OCI-LY1 (cell line): ENCODE measurements at regions not wholly inside any gene's neighbourhood (a gene's known extent, or its start where the extent isn't known, plus 50 kb on each side); places are given as distances from the start of the nearest gene placed in this dataset.

Experiments used
- H2AFZ ChIP-seq: fragments of 200-600 bp; sonication (generic), shearing (Covaris generic); 2 replicates; pipeline ENCODE4 v1.6.0; 2014; ENCODE audit warnings: antibody characterized with exemption, mild to moderate bottlenecking, low read length
- H3F3A ChIP-seq: fragments of 200-600 bp; sonication (generic), shearing (Covaris generic); 2 replicates; pipeline ENCODE4 v1.6.0; 2014; ENCODE audit warnings: mild to moderate bottlenecking, antibody characterized with exemption, low read length, moderate library complexity; ENCODE audit not compliant: insufficient read depth
- H3K27ac ChIP-seq: fragments of 200-600 bp; sonication (generic); 2 replicates; pipeline ENCODE4 v1.5.1; 2014; ENCODE audit warnings: low read length, mixed run types, mild to moderate bottlenecking, low read depth; ENCODE audit not compliant: poor library complexity, severe bottlenecking
- H3K27me3 ChIP-seq: fragments of 200-600 bp; sonication (generic); 2 replicates; pipeline ENCODE4 v1.6.0; 2014; ENCODE audit warnings: antibody characterized with exemption, mild to moderate bottlenecking, low read length, moderate library complexity; ENCODE audit not compliant: insufficient read depth
- H3K36me3 ChIP-seq: fragments of 200-600 bp; sonication (generic); 2 replicates; pipeline ENCODE4 v1.6.1; 2014; ENCODE audit warnings: mild to moderate bottlenecking, antibody characterized with exemption, low read length, moderate library complexity, mixed read lengths; ENCODE audit not compliant: insufficient read depth
- H3K4me1 ChIP-seq: fragments of 200-600 bp; sonication (generic); 2 replicates; pipeline ENCODE4 v1.5.1; 2014; ENCODE audit warnings: mild to moderate bottlenecking, low read length, moderate library complexity; ENCODE audit not compliant: insufficient read depth, severe bottlenecking
- H3K4me2 ChIP-seq: fragments of 200-600 bp; sonication (generic), shearing (Covaris generic); 2 replicates; pipeline ENCODE4 v1.6.1; 2014; ENCODE audit warnings: low read length
- H3K4me3 ChIP-seq: fragments of 200-600 bp; sonication (generic); 2 replicates; pipeline ENCODE4 v1.5.1; 2014; ENCODE audit warnings: low read length, low read depth, mild to moderate bottlenecking, mixed read lengths; ENCODE audit not compliant: poor library complexity, severe bottlenecking
- H3K79me2 ChIP-seq: fragments of 200-600 bp; shearing (Covaris generic); 2 replicates; pipeline ENCODE4 v1.6.1; 2016; ENCODE audit warnings: mixed run types, low read length, mixed read lengths; ENCODE audit not compliant: insufficient read depth
- H3K9ac ChIP-seq: fragments of 200-600 bp; sonication (generic), shearing (Covaris generic); 2 replicates; pipeline ENCODE4 v1.6.1; 2014; ENCODE audit warnings: mild to moderate bottlenecking, low read length, mixed read lengths
- H3K9me2 ChIP-seq: fragments of 200-600 bp; sonication (generic), shearing (Covaris generic); 2 replicates; pipeline ENCODE4 v1.6.1; 2014; ENCODE audit warnings: low read depth, mild to moderate bottlenecking, low read length, mixed read lengths
- H3K9me3 ChIP-seq: fragments of 200-600 bp; shearing (Covaris generic); 2 replicates; pipeline ENCODE4 v1.6.1; 2014; ENCODE audit warnings: low read length, mixed read lengths
- H4K20me1 ChIP-seq: fragments of 200-600 bp; sonication (generic), shearing (Covaris generic); 2 replicates; pipeline ENCODE4 v1.6.0; 2016; ENCODE audit warnings: mild to moderate bottlenecking, low read length; ENCODE audit not compliant: insufficient read depth
- EZH2 ChIP-seq: fragments of 200-600 bp; sonication (generic), shearing (Covaris generic); IDR thresholded peaks from 2 replicates; pipeline ENCODE4 v1.8.0; 2017; ENCODE audit warnings: borderline replicate concordance, mixed run types, mild to moderate bottlenecking, antibody characterized with exemption, low read length, moderate library complexity, mixed read lengths
- TF ChIP-seq, protein P1 (sequence below): fragments of 200-600 bp; sonication (generic), shearing (Covaris generic); IDR thresholded peaks from 2 replicates; pipeline ENCODE4 v1.5.1; 2017; ENCODE audit warnings: mild to moderate bottlenecking, antibody characterized with exemption, low read length, moderate library complexity, mixed read lengths

DNA sequence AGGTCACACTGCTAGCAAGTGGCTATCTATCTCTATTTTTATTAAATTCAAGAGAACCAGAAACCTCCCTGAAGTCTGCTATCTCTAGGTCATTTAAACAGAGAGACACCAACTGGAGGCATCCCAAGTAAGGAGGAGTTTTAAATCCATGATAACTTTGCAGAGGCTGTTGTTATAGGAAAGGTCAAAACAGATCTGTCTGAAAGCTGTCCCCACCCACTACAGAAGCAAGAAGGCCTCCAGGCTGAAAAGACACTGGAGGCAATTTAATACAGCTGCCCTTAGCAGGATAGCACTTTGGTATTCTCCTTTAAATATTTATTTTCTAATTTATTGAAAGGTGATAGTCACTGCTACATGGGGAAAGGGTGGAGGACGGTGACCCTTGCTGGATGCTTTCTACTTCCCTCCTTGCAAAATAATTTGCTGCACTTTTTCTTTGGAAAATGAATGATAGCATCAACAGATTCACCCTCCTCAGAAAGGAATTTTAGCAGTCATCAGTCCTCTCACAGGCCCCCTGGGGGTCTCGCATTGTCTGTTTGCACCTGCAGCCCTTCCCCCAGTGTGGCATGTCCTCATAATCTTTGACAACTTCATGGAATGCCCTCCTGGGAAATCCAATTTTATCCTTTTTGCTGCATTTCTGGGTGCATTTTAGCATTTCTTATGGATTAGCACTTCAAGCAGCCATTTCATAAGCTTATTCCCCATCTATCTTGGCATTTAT is 429.5 kb upstream of the TNP1 start:
- no peak overlapping the region for H3K4me3 ChIP-seq
- no peaks in the 10 kb centered on the region for H3K79me2 ChIP-seq
- H3K27me3 ChIP-seq, result no peaks in the 10 kb centered on the region
- no peak for TF ChIP-seq EZH2
- TF ChIP-seq, protein P1, sequence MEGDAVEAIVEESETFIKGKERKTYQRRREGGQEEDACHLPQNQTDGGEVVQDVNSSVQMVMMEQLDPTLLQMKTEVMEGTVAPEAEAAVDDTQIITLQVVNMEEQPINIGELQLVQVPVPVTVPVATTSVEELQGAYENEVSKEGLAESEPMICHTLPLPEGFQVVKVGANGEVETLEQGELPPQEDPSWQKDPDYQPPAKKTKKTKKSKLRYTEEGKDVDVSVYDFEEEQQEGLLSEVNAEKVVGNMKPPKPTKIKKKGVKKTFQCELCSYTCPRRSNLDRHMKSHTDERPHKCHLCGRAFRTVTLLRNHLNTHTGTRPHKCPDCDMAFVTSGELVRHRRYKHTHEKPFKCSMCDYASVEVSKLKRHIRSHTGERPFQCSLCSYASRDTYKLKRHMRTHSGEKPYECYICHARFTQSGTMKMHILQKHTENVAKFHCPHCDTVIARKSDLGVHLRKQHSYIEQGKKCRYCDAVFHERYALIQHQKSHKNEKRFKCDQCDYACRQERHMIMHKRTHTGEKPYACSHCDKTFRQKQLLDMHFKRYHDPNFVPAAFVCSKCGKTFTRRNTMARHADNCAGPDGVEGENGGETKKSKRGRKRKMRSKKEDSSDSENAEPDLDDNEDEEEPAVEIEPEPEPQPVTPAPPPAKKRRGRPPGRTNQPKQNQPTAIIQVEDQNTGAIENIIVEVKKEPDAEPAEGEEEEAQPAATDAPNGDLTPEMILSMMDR, result no peak
- H2AFZ ChIP-seq, result no peak overlapping the region
- H3K4me1 ChIP-seq, result no peaks in the 10 kb centered on the region
- no peaks in the 10 kb centered on the region for H3K36me3 ChIP-seq
- no peak overlapping the region for H3K27ac ChIP-seq
- no peaks in the 10 kb centered on the region for H3K9me2 ChIP-seq
- no peak overlapping the region for H3K9ac ChIP-seq
- no peaks in the 10 kb centered on the region for H3F3A ChIP-seq
- H3K4me2 ChIP-seq, result no peak overlapping the region
- H4K20me1 ChIP-seq, result no peaks in the 10 kb centered on the region
- no peaks in the 10 kb centered on the region for H3K9me3 ChIP-seq

DNA sequence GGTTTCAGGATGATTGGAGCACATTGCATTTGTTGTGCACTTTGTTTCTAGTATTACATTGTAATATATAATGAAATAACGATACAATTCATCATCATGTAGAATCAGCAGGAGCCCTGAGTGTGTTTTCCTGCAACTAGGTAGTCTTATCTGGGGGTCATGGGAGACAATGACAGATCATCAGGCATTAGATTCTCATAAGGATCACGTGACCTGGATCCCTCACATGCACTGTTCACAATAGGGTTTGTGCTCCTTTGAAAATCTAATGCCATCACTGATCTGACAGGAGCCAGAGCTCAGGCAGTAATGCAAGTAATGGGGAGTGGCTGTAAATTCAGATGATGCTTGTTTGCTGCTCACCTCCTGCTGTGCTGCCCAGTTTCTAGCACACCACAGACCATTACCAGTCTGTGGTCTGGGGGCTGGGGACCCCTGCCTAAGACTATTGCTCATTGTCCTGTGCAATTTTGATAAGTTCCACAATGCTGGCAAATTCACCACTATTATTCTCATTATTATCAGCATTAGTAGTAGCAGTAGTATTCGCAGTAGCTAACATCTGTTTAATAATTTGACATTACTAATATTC is 428.7 kb upstream of the TNP1 start:
- Histone ChIP-seq H3K36me3 (no peaks in the 10 kb centered on the region), H3K4me2 (no peak overlapping the region), H3K9ac (no peak overlapping the region), H3K4me1 (no peaks in the 10 kb centered on the region), H3K9me2 (no peaks in the 10 kb centered on the region), H3F3A (no peaks in the 10 kb centered on the region), H2AFZ (no peak overlapping the region), H3K27ac (no peak overlapping the region), H3K4me3 (no peak overlapping the region), H3K27me3 (no peaks in the 10 kb centered on the region), H3K9me3 (no peaks in the 10 kb centered on the region), H3K79me2 (no peaks in the 10 kb centered on the region), H4K20me1 (no peaks in the 10 kb centered on the region)
- TF ChIP-seq, protein P1, result no peak
- TF ChIP-seq EZH2, result no peak

DNA sequence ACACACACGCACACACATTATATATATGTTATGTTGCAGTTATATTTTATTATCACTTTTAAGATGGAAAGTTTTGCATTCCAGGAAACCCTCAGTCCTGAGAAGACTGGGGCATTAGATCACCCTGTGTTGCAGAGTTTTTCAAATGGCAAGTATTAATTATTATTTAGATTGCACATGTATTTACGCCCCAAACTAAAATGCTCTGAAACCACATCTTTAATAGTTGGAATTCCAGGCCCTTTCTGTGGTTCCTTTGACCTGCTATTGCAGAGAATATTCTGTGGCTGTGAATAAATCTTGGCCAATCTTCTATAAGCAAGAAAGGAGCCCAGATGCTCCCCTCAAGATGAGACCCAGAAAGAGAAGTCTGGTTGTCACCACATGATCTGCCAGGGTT is 427.0 kb upstream of the TNP1 start:
- TF ChIP-seq EZH2, result no peak
- Histone ChIP-seq H3K9me2 (no peaks in the 10 kb centered on the region), H3K27me3 (no peaks in the 10 kb centered on the region), H3K36me3 (no peaks in the 10 kb centered on the region), H2AFZ (no peak overlapping the region), H3K4me2 (no peak overlapping the region), H3K4me3 (no peak overlapping the region), H3K27ac (no peak overlapping the region), H3K79me2 (no peaks in the 10 kb centered on the region), H4K20me1 (no peaks in the 10 kb centered on the region), H3F3A (no peaks in the 10 kb centered on the region), H3K9ac (no peak overlapping the region), H3K9me3 (no peaks in the 10 kb centered on the region), H3K4me1 (no peaks in the 10 kb centered on the region)
